NCI-H2196 (cell line): ENCODE measurements at regions not wholly inside any gene's neighbourhood (a gene's known extent, or its start where the extent isn't known, plus 50 kb on each side); places are given as distances from the start of the nearest gene placed in this dataset.

ENCODE experiments used
- DNase-seq: peaks from one replicate; lab custom pipeline; 2025; ENCODE audit not compliant: unreplicated experiment; lab: John Stamatoyannopoulos, UW

DNA sequence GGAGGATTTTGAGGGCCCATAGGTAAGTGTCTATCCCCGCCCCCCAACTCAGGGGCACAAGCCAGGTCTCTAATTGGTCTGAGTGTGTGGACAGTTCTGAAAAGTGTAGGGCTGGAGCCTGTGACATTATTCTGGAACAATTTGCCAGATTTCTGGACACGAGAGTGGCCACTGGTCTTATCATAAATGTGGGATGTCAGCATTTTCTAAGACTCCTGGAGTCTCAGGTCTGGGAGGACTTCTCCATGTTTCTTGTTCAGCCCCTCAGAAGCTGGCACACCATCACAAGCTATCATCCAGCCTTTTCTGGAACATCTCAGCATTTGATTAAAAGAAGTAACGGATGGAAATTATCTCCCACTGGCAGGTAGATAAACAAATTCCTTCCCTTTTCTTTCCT, 141.4 kb downstream of the SEC61B start:
- DNase-seq = no peak

DNA sequence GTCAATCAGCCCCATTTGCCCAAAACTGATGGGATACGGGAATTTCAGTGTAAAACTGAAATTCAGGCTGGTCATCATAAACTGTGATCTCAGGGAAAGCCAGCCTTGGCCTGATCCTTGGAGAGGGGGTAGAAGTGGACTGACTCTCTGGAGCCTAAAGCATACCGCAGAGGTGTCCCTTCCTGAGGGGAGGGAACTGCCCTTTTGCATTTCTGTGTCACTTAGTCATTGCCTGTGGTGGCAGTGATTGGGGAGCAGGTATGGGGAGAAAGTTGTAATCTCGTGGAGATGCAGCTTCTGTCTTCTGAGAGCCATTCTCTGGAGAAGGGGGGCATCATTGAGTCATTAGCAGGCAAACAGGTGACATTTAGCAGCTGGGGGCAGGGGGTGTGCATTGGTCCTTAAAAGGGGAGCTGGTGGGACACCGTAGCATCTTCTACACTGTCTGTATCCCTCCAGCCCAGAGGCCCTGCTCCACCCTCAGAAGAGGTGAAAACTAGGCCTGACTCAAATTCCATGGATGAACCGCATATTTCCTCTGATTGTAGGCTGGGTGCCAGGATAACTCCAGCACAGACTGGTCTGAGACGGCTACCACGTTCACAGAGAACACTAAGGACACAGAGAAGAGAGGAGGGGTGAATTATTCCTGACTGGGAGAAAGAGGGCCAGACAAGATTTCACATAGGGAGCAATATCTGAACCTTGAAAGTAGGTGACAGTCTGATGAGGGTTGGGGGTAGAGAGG, 143.3 kb downstream of the SEC61B start:
- no peak for DNase-seq

DNA sequence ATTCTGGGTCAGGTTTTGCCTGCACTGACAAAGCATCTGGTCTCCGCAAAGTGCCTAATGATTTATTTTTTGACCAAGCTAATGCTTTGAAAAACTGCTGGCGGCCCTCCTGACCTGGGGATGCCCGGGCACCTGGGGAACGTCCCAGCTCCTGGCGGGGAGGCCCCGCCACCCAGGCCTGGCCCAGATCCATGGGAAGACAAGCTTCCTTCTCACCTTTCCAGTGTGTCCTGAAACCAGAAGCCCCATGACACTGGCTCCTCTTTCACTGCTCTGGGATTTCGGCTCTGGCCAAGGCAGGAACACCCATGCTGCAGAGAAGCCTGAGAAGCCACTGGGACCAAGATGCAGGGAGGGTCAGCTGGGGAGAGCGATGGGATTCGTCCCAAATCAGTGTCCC, 144.1 kb downstream of the SEC61B start:
- no peak for DNase-seq

DNA sequence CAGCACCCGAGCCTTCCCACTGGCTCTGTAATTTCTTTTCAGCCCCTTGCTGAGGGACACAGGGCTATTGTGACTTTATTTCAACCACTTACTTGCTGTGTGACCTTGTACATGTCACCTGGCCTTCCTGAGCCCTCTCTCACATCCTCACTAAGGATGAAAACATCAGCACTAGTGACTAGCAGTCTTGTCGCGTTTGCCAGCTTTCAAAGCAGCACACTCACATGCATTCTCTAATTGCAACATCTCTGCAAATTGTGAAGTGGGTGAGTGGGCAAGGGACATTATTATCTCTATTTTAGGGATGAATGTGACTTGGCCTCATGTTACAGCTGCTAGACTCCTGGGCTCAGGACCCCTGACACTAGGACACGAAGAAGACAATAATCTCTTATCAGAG, 144.5 kb downstream of the SEC61B start:
- DNase-seq = no peak

DNA sequence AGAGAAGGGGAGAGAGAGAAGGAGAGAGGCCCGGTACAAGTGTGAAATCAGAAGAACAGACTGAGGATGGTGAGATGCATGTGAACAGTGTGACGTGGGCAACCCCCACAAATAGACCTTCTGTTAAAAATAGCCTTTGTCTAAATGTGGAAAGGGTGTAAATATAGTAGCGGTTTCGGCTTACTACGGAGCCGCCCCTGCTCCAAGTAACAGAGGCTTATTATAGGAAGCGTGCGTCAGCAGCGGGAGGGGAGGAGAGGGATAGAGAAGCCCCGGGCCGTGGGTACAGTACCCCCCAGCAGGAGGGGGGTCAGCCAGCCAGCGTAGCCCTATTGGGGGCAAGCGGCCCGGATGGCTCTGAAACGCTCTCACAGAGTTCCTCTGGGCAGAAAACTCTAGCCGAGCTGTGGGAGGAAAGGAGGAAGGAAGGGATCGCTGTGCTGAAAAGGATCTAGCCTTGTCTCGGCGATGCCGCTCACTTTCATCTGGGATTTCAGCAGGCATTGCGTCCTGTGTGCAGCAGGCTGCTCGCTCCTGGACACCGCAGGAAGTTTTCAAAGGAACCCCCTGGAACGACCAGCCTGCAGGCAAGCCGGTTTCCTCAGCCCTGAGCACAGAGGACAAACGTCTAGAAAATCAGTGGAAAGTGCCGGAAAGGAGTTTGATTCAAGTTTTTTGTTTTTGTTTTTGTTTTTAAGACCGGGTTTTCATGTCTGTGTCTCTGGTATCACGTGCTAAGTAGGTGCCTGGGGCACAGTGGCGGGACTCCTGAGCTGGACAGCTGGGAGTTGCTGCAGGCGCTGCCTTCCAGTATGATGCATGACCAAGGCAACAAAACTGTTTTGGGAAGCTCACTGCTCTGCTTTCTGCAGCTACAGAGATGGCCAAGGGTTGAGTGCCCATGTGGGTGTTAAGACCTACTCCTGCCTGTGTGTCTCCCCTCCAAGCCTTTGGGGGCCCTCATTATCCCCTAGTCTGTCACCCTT, 146.6 kb downstream of the SEC61B start:
- no peak for DNase-seq

DNA sequence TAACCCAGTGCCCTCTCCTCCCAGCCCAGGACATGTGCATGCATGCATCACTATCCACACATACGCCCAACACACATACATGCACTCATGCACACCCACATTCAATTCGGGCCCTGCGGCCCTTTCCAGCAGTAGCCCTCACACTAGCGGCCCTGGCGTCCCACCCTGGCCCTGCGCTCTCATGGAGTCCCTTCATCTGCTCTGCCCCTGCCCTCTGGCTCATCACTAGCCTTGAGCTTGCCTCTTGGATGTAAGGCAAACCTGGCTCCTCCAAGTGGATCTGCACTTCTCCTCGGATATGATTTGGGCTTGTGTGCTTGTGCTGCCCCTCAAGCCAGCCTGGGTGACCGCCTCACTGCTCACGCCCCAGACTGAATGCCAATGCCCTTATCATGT, 147.2 kb downstream of the SEC61B start:
- no peak for DNase-seq

DNA sequence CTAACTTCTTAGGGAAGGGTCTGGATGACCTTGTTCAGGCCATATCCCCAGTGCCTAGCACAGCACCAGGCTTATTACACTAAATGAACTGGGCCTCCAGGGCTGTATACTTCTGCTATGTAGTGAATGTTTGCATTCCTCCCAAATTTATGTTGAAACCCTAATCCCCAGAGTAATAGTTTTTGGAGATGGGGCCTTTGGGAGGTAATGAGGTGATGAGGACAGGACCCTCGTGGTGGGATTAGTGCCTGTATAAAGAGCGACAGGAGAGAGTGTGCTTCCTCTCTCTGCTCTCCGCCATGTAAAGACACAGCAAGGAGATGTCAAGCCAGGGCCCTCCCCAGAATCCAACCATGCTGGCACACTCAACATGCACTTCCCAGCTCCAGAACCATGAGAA, 148.3 kb downstream of the SEC61B start:
- no peak for DNase-seq

DNA sequence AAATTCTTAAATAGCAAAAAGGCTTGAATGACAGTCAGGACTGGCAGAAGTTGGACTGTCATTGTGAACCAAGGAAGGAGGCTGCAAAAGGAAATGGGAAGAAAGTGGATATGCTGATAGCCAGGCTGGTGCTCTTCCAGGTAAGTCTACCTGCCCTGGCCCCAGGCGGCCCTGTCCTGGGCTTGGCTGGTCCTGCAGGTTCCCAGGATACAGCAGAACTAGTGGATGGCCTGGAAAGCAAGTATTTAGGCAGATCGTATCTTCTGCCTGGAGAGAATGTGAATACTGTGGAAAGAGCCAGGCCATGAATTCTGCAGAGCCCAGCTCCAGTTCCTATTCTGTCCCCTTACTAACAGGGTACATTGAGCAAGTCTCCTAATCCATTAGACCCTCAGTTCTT, 149.3 kb downstream of the SEC61B start:
- no peak for DNase-seq

DNA sequence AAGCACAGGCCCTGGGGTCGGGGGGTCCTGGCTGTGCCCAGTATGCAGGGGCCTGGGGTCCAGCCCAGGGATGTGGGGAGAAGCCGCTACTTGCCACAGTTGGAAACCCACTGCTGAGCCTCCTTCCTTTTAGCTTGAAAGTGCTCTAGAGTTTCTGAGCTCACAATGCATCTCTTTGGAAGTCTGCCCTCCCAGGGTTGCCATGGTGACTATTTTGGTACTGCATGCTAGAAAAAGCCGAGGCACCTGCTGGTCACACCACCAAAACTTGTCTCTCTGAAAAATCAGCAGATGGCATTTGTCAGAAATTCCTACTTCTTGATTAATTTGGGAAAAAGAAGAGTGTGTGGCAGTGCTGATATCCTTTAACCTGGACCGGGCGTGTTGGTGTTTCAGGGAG, 151.8 kb downstream of the SEC61B start:
- DNase-seq = peak; percentile 12

DNA sequence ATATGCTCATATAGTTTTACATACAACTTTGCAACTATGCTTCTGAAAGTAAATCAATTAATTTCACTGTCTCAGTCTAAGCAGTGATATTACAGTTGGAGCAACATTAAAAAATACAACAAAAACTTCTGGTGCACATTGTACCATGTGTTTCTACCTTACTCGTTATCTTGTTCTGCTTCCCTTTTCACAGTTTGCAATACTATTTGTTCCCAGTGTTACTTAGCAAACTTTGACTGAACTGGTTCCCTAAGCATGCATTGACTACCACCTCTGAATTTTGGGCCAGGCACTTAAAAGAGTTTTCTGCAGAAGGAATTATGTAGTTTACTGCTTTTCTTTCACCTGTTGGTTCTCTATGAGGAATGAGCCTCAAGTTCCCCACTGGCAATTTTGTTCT, 152.7 kb downstream of the SEC61B start:
- DNase-seq = no peak

DNA sequence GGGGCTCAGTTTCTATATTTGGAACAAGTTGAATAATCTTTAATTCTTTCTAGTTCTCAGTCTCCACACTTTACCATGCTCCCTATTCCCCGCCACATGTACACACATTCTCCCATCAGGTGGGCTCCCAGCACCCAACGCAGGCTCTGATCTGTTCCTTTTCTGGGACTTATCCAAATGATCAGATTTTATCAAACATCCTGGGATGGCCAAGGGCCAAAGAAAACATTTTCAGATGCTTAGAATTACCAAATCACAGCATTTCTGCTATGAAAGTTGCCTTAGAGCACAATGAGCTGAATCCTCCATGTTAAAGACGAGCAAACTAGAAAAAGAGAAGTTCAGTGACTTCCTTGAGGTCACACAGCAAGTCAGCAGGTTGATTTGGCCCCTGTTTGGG, 153.4 kb downstream of the SEC61B start:
- no peak for DNase-seq

DNA sequence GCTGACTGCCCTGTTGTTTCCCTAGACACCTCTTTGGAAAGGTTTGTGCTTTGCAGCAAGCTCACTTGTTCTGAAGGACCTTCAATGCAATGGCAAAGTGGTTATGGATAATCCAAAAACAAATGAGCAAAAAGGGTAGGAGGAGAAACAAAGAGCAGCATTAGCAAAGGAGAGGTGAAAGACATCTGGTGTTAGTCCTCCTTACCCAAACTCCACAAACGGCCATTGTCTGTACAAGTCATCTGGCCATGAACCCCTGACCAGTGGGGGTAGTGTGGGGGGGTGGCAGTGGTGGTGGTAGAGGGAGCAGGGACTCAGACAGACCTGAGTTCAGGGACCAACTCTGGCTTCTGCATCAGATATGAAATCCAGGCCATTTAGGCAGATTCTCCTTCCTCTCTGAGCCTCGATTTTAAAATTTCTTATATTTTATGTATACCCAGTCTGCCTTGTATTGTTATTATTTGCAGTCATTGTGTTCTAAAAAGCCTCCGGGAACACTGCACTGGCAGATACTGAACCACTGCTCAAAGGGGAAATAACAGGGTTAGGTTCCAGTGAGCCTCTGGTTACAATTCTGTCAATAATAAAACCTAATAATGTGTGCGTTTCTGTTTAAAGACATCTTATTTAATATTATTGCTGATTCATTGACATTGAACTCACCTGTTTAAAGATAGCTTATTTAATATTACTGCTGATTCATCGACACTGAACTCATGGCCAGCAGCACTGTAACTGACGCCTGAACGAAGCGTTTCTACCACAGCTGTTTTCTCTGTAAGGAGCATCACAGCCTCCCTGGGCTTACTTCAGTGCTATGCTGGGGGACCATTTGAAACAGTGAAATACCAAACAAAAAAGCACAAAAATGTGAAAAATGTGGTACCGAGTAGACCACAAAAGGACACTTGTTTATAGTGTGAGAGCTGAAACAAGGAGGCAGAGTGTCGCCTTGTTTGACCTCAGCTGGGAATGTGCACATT, 156.0 kb downstream of the SEC61B start:
- DNase-seq = no peak

DNA sequence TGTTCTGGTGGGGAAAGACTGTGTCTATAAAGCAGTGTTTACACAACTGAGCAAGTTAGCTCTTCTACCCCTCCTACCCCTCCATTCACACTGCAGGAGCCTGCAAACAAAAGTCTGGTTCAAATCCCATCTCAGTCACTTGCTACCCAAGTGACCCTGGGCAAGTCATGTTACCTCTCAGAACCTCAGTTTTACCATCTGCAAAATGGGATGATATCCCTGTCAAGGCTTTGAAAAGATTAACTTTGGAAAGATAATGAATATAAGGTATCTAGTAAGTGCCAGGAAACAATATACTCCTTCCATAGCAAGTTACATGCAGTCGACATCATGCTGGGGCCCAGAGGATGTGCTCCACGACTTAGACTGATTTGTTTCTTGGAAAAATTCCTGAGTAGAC, 161.5 kb downstream of the SEC61B start:
- DNase-seq = no peak

DNA sequence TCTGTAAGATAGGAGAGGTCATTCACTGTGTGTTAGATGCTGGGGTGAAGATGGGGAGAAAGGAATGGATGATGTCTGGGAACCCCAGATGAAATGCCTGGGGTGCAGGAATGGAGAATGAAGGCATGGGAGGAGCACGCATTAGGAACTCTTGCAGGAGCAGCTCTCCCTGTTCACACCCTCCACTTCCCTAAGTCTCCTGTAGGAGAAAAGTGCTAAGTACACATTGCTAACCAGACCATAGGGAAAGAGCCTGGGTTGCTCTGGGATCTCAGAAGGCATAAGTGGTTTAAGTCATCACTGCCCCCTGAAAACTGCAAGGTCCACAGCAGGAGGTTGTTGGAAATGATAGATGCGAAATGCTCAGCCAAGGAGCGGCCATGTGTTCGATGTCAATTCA, 163.1 kb downstream of the SEC61B start:
- DNase-seq = no peak

DNA sequence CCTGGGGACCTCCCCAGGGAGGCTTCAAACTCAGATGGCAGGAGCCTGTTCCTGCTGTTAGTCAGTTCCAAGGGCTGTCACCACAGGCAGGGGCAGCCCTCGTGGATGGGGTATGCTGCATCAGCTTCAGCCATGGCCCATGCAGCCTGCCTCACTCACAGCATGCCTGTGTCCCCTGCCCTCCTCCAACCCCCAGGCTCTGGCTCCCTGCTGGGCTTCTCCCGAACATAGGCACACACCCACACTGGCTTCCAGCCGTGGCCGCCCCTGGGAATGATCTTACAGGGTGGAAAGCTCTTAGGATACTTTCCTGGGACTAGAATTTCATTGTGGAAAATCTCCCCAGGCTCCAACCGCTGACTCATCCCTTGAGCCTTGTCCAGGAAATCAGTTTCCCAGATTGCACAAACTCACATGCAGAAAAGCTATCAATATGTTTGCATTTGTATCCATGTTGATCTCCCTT, 163.8 kb downstream of the SEC61B start:
- DNase-seq = no peak

DNA sequence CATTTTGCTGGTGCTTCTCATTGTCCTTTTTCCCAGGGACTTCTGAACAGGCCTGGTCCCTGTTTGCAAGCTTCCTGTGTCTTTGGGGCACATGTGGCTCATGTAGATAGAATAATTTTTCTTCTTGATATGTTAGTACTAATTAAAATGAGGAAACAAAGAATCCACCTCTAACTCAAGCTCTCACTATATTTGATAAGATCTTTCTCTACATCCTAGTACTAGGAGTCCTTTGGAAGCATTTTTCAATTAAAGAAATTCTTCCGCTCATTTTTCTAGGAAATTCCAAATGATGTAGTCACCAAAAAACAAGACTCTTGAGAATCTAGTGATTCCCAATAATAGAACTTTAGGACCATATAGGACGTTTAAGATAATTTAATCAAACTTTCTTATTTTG, 165.3 kb downstream of the SEC61B start:
- DNase-seq = no peak

DNA sequence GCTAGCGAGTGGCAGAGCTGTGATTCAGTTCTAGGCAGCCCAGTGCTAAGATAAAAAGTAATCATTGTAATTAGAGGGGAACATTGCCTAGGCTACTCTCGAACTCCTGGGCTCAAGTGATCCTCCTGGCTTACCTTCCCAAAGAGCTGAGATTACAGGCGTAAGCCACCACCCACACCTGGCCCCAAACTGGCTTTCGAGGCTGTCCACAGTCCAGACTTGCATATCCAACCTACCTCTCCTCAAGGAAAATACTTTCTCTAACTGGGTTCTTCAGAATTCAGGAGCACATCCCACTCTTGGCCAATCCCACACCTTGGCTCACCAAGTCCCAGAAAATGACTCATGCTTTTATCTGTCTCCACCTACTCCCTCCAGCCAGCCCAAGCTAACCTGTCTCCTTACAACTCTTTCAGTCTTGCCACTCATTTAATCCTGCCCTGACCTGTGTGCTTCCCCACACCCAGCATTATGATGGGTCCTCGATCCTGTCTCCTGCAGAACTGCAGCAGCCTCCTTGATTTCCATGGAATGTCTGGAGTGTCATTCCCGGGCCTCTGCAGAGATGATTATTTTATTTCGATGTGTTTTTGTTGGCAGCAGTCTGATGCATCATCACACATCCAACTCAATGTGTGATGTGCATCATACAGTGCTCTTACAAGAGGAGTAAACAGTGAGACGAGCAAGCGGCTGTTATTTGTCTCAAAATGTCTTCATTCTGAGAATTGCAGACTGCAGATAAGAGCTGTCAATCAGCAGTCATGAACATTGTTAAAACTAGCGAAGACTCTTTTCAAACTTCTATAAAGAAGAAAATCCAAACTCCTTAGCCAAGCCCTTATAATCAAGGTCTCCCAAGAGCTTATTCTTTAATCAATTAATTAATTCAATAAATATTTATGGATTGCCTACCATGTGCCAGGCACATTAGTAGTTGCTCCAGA, 167.3 kb downstream of the SEC61B start:
- no peak for DNase-seq

DNA sequence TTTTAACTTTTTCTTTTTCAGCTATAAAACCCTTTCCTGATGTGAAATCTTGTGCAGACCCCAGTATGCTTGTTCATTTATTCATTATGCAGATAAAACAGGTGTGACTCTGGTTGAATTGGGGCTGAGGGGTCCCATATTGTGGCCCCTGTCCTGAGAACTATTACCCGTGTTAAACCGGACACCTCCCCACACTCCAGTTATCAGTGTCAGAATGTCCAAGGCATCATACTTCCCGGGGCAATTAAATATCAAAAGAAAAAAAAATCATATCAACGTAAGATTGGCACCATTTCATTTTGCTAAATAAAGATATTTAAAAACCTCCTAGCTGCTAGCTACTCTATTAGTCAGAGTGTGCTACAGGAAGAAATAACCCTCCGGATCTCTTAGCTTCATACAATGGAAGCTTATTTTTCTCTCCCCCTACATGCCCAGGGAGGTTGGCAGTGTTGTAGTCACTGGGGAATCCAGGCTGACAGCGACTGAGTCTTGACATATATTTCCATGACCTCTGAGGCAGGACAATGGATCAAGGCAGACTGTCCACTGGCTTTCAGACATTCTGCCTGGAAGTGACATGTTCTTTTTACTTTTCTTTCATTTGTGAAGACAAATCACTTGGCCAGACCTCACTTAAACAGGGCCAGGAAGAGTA, 170.0 kb downstream of the SEC61B start:
- no peak for DNase-seq

DNA sequence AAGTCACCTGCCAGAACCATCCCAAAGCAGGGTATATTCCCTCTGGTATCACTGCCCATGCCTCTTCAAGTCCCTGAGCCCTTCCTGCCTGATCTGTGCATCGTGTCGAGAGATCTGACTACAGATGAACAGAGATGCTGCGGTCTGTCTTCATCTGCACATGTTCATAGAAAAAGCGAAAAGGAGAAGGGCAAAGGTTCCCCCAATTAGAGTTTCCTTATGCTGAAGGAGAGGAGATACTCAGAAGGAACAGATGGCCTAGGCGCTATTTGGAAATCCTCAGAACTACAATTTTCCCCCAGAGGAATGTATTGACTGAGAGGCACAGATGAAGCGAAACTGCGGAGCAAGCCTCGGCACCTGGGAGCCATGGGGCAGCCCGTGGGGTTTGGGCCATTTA, 170.9 kb downstream of the SEC61B start:
- no peak for DNase-seq
